ENCODE measurements at regions not wholly inside any gene's neighbourhood (a gene's known extent, or its start where the extent isn't known, plus 50 kb on each side); places are given as distances from the start of the nearest gene placed in this dataset.

DNA sequence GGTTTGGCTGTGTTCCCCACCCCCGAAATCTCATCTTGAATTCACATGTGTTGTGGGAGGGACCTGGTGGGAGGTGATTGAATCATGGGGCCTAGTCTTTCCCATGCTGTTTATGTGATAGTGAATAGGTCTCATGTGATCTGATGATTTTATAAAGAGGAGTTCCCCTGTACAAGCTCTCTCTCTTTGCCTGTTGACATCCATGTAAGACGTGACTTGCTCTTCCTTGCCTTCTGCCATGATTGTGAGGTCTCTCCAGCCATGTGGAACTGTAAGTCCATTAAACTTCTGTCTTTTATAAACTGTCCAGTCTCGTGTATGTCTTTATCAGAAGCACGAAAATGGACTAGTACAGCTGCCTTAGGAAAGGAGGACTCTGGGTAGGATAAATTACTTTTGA, 976.7 kb downstream of the MCTP2 start:
- TF ChIP-seq, protein P1, sequence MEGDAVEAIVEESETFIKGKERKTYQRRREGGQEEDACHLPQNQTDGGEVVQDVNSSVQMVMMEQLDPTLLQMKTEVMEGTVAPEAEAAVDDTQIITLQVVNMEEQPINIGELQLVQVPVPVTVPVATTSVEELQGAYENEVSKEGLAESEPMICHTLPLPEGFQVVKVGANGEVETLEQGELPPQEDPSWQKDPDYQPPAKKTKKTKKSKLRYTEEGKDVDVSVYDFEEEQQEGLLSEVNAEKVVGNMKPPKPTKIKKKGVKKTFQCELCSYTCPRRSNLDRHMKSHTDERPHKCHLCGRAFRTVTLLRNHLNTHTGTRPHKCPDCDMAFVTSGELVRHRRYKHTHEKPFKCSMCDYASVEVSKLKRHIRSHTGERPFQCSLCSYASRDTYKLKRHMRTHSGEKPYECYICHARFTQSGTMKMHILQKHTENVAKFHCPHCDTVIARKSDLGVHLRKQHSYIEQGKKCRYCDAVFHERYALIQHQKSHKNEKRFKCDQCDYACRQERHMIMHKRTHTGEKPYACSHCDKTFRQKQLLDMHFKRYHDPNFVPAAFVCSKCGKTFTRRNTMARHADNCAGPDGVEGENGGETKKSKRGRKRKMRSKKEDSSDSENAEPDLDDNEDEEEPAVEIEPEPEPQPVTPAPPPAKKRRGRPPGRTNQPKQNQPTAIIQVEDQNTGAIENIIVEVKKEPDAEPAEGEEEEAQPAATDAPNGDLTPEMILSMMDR (IDR thresholded peaks at IDR 0.05), result no peak
- no peak for TF ChIP-seq POLR2AphosphoS5 (IDR thresholded peaks at IDR 0.05)
